ENCODE measurements at regions not wholly inside any gene's neighbourhood (a gene's known extent, or its start where the extent isn't known, plus 50 kb on each side); places are given as distances from the start of the nearest gene placed in this dataset.

- Histone ChIP-seq H3K36me3 (no peaks in the 10 kb centered on the region), H3K4me1 (no peaks in the 10 kb centered on the region), H3K27ac (no peak overlapping the region), H3K27me3 (no peaks in the 10 kb centered on the region), H3K9me3 (no peaks in the 10 kb centered on the region), H3K4me3 (no peak overlapping the region)
- TF ChIP-seq POLR2A (IDR thresholded peaks at IDR 0.05) (no peak), CTCF (IDR thresholded peaks at IDR 0.05) (no peak), EP300 (IDR thresholded peaks at IDR 0.05; ENCODE audit: low read depth) (no peak), POLR2AphosphoS5 (IDR thresholded peaks at IDR 0.05) (no peak)
- in situ Hi-C loops (cut with MboI; ENCODE audit: low pct_ligation_motif_present in 1 of 4, low pct_unique_long_range_greater_than_20kb in 1 of 4, low sequenced_read_pairs in 3 of 4) (no loop called here), intact Hi-C loops (cut with DNase I; ENCODE audit: low total_unique reads) (no loop called here)
- DNase-seq = no peak
- WGBS, 2 donors (ENCODE audit: low coverage in 1 of 2) = 68 to 76% methylated on average over 3 of the region's 3 CpGs
These were observed 849.8 kb upstream of the CDH6 start for GRCh38 chr5:30343707-30344106.

GRCh38 chr5:30341466-30341865 is 852.0 kb upstream of the CDH6 start:
- DNase-seq = no peak
- 48 to 54% methylated on average over 3 of the region's 3 CpGs for WGBS, 2 donors (ENCODE audit: low coverage in 1 of 2)
- Histone ChIP-seq H3K27ac (no peak overlapping the region), H3K4me3 (no peak overlapping the region), H3K36me3 (no peaks in the 10 kb centered on the region), H3K9me3 (no peaks in the 10 kb centered on the region), H3K27me3 (no peaks in the 10 kb centered on the region), H3K4me1 (no peaks in the 10 kb centered on the region)
- no peak for TF ChIP-seq CTCF (IDR thresholded peaks at IDR 0.05)
- no peak for TF ChIP-seq POLR2AphosphoS5 (IDR thresholded peaks at IDR 0.05)
- TF ChIP-seq POLR2A (IDR thresholded peaks at IDR 0.05) = no peak
- no peak for TF ChIP-seq EP300 (IDR thresholded peaks at IDR 0.05; ENCODE audit: low read depth)
- intact Hi-C loops (cut with DNase I; ENCODE audit: low total_unique reads) = no loop called here
- in situ Hi-C loops (cut with MboI; ENCODE audit: low pct_ligation_motif_present in 1 of 4, low pct_unique_long_range_greater_than_20kb in 1 of 4, low sequenced_read_pairs in 3 of 4) = no loop called here

GRCh38 chr5:30337084-30337573 is 856.4 kb upstream of the CDH6 start:
- WGBS, 2 donors (ENCODE audit: low coverage in 1 of 2) = 88 to 100% methylated on average over 1 to 5 of the region's 5 CpGs
- no peak for TF ChIP-seq POLR2A (IDR thresholded peaks at IDR 0.05)
- no peak for TF ChIP-seq CTCF (IDR thresholded peaks at IDR 0.05)
- TF ChIP-seq EP300 (IDR thresholded peaks at IDR 0.05; ENCODE audit: low read depth) = no peak
- TF ChIP-seq POLR2AphosphoS5 (IDR thresholded peaks at IDR 0.05) = no peak
- no peaks in the 10 kb centered on the region for H3K4me1 ChIP-seq
- DNase-seq = no peak
- H3K4me3 ChIP-seq = no peak overlapping the region
- no peak overlapping the region for H3K27ac ChIP-seq
- no peaks in the 10 kb centered on the region for H3K9me3 ChIP-seq
- in situ Hi-C loops (cut with MboI; ENCODE audit: low pct_ligation_motif_present in 1 of 4, low pct_unique_long_range_greater_than_20kb in 1 of 4, low sequenced_read_pairs in 3 of 4) (no loop called here), intact Hi-C loops (cut with DNase I; ENCODE audit: low total_unique reads) (no loop called here)
- H3K36me3 ChIP-seq = no peaks in the 10 kb centered on the region
- H3K27me3 ChIP-seq = no peaks in the 10 kb centered on the region

- Histone ChIP-seq H3K36me3 (no peaks in the 10 kb centered on the region), H3K9me3 (no peaks in the 10 kb centered on the region), H3K4me1 (no peaks in the 10 kb centered on the region), H3K27me3 (no peaks in the 10 kb centered on the region), H3K4me3 (no peak overlapping the region), H3K27ac (no peak overlapping the region)
- in situ Hi-C loops (cut with MboI; ENCODE audit: low pct_ligation_motif_present in 1 of 4, low pct_unique_long_range_greater_than_20kb in 1 of 4, low sequenced_read_pairs in 3 of 4) = no loop called here
- no peak for TF ChIP-seq POLR2AphosphoS5 (IDR thresholded peaks at IDR 0.05)
- TF ChIP-seq POLR2A (IDR thresholded peaks at IDR 0.05) = no peak
- TF ChIP-seq EP300 (IDR thresholded peaks at IDR 0.05; ENCODE audit: low read depth) = no peak
- no peak for TF ChIP-seq CTCF (IDR thresholded peaks at IDR 0.05)
- no peak for DNase-seq
- 88 to 92% methylated on average over 2 of the region's 2 CpGs for WGBS, 2 donors (ENCODE audit: low coverage in 1 of 2)
- intact Hi-C loops (cut with DNase I; ENCODE audit: low total_unique reads) = no loop called here
These were observed 862.0 kb upstream of the CDH6 start for GRCh38 chr5:30331534-30331933.
